ENCODE measurements at regions not wholly inside any gene's neighbourhood (a gene's known extent, or its start where the extent isn't known, plus 50 kb on each side); places are given as distances from the start of the nearest gene placed in this dataset.

DNA sequence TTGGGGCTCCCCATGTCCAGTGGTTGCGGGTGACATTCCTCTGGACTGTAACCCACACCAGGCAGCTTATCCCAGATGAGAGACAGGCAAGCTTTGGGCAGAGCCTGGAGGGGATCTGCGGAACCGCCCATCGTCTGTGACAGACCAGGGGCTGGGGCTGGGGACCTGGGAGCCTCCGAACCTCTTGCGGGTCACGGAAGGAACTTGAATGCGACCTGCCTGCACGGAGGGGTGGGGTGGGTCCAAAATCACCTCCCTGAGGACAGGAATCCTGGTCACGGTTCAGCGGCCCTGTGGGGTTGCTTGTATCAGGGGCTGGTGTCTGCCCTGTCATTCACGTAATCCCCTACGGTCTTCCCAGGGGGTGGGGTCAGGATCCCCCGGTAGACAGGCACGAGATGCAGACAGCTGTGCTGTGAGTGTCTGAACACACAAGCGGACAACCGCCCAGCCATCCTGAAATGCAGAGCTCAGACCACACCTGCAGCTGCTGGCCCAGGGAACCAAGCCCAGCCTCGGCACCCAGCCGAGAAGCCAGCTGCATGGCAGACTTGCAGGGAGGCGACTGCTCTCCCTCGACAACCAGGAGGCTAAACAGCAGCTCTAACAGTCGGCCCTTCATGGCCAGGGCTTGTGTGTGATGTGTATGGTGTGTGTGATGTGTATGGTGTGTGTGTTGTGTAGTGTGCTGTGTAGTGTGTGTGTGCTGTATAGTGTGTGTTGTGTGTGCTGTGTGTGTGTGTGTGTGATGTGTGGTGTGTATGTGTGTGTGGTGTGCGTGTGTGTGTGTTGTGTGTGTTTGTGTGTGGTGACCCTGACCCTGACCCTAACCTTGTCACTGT lies 105.9 kb upstream of the ADRA2C start:
- Histone ChIP-seq H4K20me1 (ENCODE audit: low read depth) (no peaks in the 10 kb centered on the region), H3K4me3 (no peak overlapping the region), H3K36me3 (no peaks in the 10 kb centered on the region), H3K9me3 (ENCODE audit: low read depth) (no peaks in the 10 kb centered on the region), H3K9ac (no peak overlapping the region), H3K4me1 (peaks cover 22% of the 10 kb centered on the region), H3K4me2 (peak overlapping the region; percentile 64), H3K79me2 (ENCODE audit: low read depth) (no peaks in the 10 kb centered on the region), H2AFZ (replicated peaks) (no peak overlapping the region), H3F3A (ENCODE audit: low read depth) (no peaks in the 10 kb centered on the region), H3K27ac (no peak overlapping the region), H3K27me3 (no peaks in the 10 kb centered on the region)
- peak; percentile 75 for DNase-seq (ENCODE audit: low spot score)
- Mint-ChIP-seq H3K9me3 (no peaks in the 10 kb centered on the region), H3K27ac (peak overlapping the region; percentile 64), H3K27me3 (ENCODE audit: insufficient read depth, low read depth) (peaks cover 23% of the 10 kb centered on the region), H3K4me1 (peaks cover 62% of the 10 kb centered on the region), H3K4me3 (peak overlapping the region; percentile 30), H3K36me3 (peaks cover 3% of the 10 kb centered on the region)
- TF ChIP-seq EZH2phosphoT487 (IDR thresholded peaks at IDR 0.05) (no peak), CTCF (IDR thresholded peaks at IDR 0.05) (no peak)

DNA sequence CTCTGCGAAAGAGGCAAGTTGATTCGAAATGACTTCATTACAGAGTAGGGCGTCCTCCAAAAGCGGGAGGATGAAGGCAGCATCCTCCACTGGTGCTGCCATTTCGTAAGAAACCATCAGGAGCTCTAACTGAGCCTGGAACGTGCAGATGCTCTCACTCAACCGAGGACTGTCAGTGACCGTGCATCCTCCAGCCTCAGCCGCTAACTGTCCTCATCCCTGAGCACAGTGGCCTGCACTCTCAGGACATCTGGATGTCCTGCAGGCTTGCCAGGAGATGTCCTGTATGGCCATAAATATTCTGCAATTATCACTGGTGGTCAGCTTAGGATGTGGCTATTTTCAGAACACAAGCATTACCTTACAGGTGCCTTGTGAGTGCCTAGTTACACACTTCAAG lies 107.1 kb upstream of the ADRA2C start:
- no peaks in the 10 kb centered on the region for H3F3A ChIP-seq (ENCODE audit: low read depth)
- H2AFZ ChIP-seq (replicated peaks): no peak overlapping the region
- H3K9me3 ChIP-seq (ENCODE audit: low read depth): no peaks in the 10 kb centered on the region
- no peak for DNase-seq (ENCODE audit: low spot score)
- H3K4me1 ChIP-seq: peaks cover 22% of the 10 kb centered on the region
- Mint-ChIP-seq H3K36me3 (peaks cover 3% of the 10 kb centered on the region), H3K4me3 (no peak overlapping the region), H3K9me3 (no peaks in the 10 kb centered on the region), H3K27me3 (ENCODE audit: insufficient read depth, low read depth) (peaks cover 21% of the 10 kb centered on the region), H3K4me1 (peaks cover 62% of the 10 kb centered on the region), H3K27ac (no peak overlapping the region)
- no peaks in the 10 kb centered on the region for H3K79me2 ChIP-seq (ENCODE audit: low read depth)
- H4K20me1 ChIP-seq (ENCODE audit: low read depth): no peaks in the 10 kb centered on the region
- H3K27me3 ChIP-seq: no peaks in the 10 kb centered on the region
- no peak overlapping the region for H3K9ac ChIP-seq
- TF ChIP-seq EZH2 (IDR thresholded peaks at IDR 0.05) (no peak), EZH2phosphoT487 (IDR thresholded peaks at IDR 0.05) (no peak), CTCF (IDR thresholded peaks at IDR 0.05) (no peak)
- H3K4me3 ChIP-seq: no peak overlapping the region
- H3K4me2 ChIP-seq: no peak overlapping the region
- no peaks in the 10 kb centered on the region for H3K36me3 ChIP-seq
- no peak overlapping the region for H3K27ac ChIP-seq

GRCh38 chr4:3658530-3658913 lies 107.7 kb upstream of the ADRA2C start:
- Mint-ChIP-seq H3K4me3 (no peak overlapping the region), H3K9me3 (no peaks in the 10 kb centered on the region), H3K4me1 (peaks cover 65% of the 10 kb centered on the region), H3K27me3 (ENCODE audit: insufficient read depth, low read depth) (peaks cover 26% of the 10 kb centered on the region), H3K36me3 (peaks cover 3% of the 10 kb centered on the region), H3K27ac (peak overlapping the region; percentile 94)
- Histone ChIP-seq H3K27ac (no peak overlapping the region), H3K27me3 (no peaks in the 10 kb centered on the region), H3K9me3 (ENCODE audit: low read depth) (no peaks in the 10 kb centered on the region), H3K4me1 (peaks cover 22% of the 10 kb centered on the region), H3K4me2 (no peak overlapping the region), H3K79me2 (ENCODE audit: low read depth) (no peaks in the 10 kb centered on the region), H2AFZ (replicated peaks) (no peak overlapping the region), H3F3A (ENCODE audit: low read depth) (no peaks in the 10 kb centered on the region), H3K36me3 (no peaks in the 10 kb centered on the region), H3K4me3 (no peak overlapping the region), H4K20me1 (ENCODE audit: low read depth) (no peaks in the 10 kb centered on the region), H3K9ac (no peak overlapping the region)
- TF ChIP-seq EZH2 (IDR thresholded peaks at IDR 0.05) (no peak), EZH2phosphoT487 (IDR thresholded peaks at IDR 0.05) (no peak), CTCF (IDR thresholded peaks at IDR 0.05) (no peak)
- DNase-seq (ENCODE audit: low spot score): no peak
